Prostate gland (tissue), 2 donors: ENCODE measurements at regions not wholly inside any gene's neighbourhood (a gene's known extent, or its start where the extent isn't known, plus 50 kb on each side); places are given as distances from the start of the nearest gene placed in this dataset.

Experiments
- POLR2A ChIP-seq: fragments of 450-650 bp; IDR thresholded peaks from one replicate; pipeline ENCODE4 v1.6.1; 2016; ENCODE audit warnings: antibody characterized with exemption, mild to moderate bottlenecking
- POLR2AphosphoS5 ChIP-seq: sonication (generic); formaldehyde crosslinking; IDR thresholded peaks from one replicate; pipeline ENCODE4 v1.6.1; 2017; ENCODE audit warnings: antibody characterized with exemption
- TF ChIP-seq, protein P1 (sequence below), 4 experiments: fragments of 200-600 bp in 2 of 4; fragments of 450-650 bp in 2 of 4; sonication (generic) in 2 of 4; IDR thresholded peaks; 1 replicate in 3 of 4; 2 replicates in 1 of 4; pipeline ENCODE4 v1.5.1; 2016 to 2019; ENCODE audit warnings: antibody characterized with exemption in 4 of 4, mild to moderate bottlenecking in 2 of 4, moderate library complexity in 2 of 4

DNA sequence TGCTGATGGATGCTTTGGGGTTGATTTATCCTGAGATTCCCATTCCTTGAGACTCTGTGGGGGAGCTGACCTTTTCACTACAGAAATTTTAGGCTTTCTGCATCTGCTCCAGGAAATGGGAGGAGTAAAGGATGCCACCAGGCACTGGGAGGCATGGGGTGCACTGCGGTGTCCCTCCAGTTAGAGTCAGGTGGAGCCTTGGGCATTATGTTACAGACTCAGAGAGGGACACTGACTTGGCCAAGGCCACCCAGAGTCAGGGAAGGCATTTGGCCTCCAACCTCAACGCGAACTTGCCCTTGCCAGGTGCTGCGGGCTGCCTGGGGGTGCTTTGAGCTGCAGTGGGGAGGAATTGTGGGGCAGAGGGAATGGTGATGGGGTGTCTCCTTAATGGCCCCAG, 58.0 kb upstream of the TBX3 start:
- TF ChIP-seq, protein P1, sequence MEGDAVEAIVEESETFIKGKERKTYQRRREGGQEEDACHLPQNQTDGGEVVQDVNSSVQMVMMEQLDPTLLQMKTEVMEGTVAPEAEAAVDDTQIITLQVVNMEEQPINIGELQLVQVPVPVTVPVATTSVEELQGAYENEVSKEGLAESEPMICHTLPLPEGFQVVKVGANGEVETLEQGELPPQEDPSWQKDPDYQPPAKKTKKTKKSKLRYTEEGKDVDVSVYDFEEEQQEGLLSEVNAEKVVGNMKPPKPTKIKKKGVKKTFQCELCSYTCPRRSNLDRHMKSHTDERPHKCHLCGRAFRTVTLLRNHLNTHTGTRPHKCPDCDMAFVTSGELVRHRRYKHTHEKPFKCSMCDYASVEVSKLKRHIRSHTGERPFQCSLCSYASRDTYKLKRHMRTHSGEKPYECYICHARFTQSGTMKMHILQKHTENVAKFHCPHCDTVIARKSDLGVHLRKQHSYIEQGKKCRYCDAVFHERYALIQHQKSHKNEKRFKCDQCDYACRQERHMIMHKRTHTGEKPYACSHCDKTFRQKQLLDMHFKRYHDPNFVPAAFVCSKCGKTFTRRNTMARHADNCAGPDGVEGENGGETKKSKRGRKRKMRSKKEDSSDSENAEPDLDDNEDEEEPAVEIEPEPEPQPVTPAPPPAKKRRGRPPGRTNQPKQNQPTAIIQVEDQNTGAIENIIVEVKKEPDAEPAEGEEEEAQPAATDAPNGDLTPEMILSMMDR (IDR thresholded peaks at IDR 0.05) = no peak
- TF ChIP-seq POLR2A (no peak), POLR2AphosphoS5 (no peak)
